WTC11 (cell line): ENCODE measurements at regions not wholly inside any gene's neighbourhood (a gene's known extent, or its start where the extent isn't known, plus 50 kb on each side); places are given as distances from the start of the nearest gene placed in this dataset.

Source experiments
- ATAC-seq: fragments of 200-7000 bp; cut with Tn5 transposase; 2 replicates; pipeline ENCODE4 v1.10.0; 2021; ENCODE audit warnings: mild to moderate bottlenecking, moderate library complexity
- CTCF ChIA-PET: fragments of 300-600 bp; sonication (Branson Sonifier 250); formaldehyde crosslinking; loops from one replicate; lab custom pipeline; 2021; ENCODE audit warnings: antibody characterized with exemption; lab: Charles Lee
- POLR2A ChIA-PET: fragments of 350-600 bp; sonication (Branson Sonifier 250); formaldehyde crosslinking; loops from one replicate; lab custom pipeline; 2021; ENCODE audit warnings: antibody characterized with exemption; lab: Charles Lee
- DNase-seq: peaks from one replicate; pipeline ENCODE4 v3.0.0; 2021; ENCODE audit warnings: low spot score
- H3K27ac Mint-ChIP-seq: 2 replicates; pipeline ENCODE4 v1.8.0; 2021; ENCODE audit warnings: mixed read lengths
- H3K27me3 Mint-ChIP-seq: 2 replicates; pipeline ENCODE4 v1.8.0; 2021; ENCODE audit warnings: low read depth, mild to moderate bottlenecking, moderate library complexity, mixed read lengths
- H3K36me3 Mint-ChIP-seq: 2 replicates; pipeline ENCODE4 v1.8.0; 2021; ENCODE audit warnings: mixed read lengths
- H3K4me1 Mint-ChIP-seq: 2 replicates; pipeline ENCODE4 v1.8.0; 2022; ENCODE audit warnings: mixed read lengths
- H3K4me3 Mint-ChIP-seq: 2 replicates; pipeline ENCODE4 v1.8.0; 2021; ENCODE audit warnings: mild to moderate bottlenecking, moderate library complexity, mixed read lengths
- H3K9me3 Mint-ChIP-seq: 2 replicates; pipeline ENCODE4 v1.8.0; 2021; ENCODE audit warnings: mixed read lengths
- ATF2 ChIP-seq: sonication (generic); formaldehyde crosslinking; IDR thresholded peaks from 2 replicates; pipeline ENCODE4 v1.8.1; 2022; ENCODE audit warnings: low read depth, missing genetic modification reagents, borderline replicate concordance
- CREB1 ChIP-seq: sonication (generic); formaldehyde crosslinking; IDR thresholded peaks from 2 replicates; pipeline ENCODE4 v1.8.0; 2023; ENCODE audit warnings: mild to moderate bottlenecking, missing genetic modification reagents
- GTF2I ChIP-seq: fragments of 250-450 bp; sonication (Bioruptor Pico); conservative IDR thresholded peaks from 2 replicates; pipeline ENCODE4 v1.4.0; 2021; ENCODE audit warnings: mild to moderate bottlenecking
- HMGXB4 ChIP-seq: sonication (generic); formaldehyde crosslinking; IDR thresholded peaks from 2 replicates; pipeline ENCODE4 v1.8.1; 2023; ENCODE audit warnings: mild to moderate bottlenecking, moderate library complexity, missing genetic modification reagents
- JUN ChIP-seq: sonication (generic); formaldehyde crosslinking; IDR thresholded peaks from 2 replicates; pipeline ENCODE4 v1.8.0; 2023; ENCODE audit warnings: mild to moderate bottlenecking, missing genetic modification reagents
- NR3C1 ChIP-seq: sonication (generic); formaldehyde crosslinking; conservative IDR thresholded peaks from 2 replicates; pipeline ENCODE4 v1.8.1; 2023; ENCODE audit warnings: low read depth, mild to moderate bottlenecking, missing genetic modification reagents
- OVOL2 ChIP-seq: fragments of 250-450 bp; sonication (Bioruptor Pico); IDR thresholded peaks from 2 replicates; pipeline ENCODE4 v1.9.0; 2021; ENCODE audit warnings: mild to moderate bottlenecking, borderline replicate concordance
- PRDM15 ChIP-seq: sonication (generic); formaldehyde crosslinking; IDR thresholded peaks from 2 replicates; pipeline ENCODE4 v1.8.0; 2022; ENCODE audit warnings: missing genetic modification reagents
- RELA ChIP-seq: sonication (generic); formaldehyde crosslinking; IDR thresholded peaks from 2 replicates; pipeline ENCODE4 v1.8.1; 2022; ENCODE audit warnings: missing genetic modification reagents, mild to moderate bottlenecking, borderline replicate concordance
- RORB ChIP-seq: fragments of 250-450 bp; sonication (Bioruptor Pico); IDR thresholded peaks from 2 replicates; pipeline ENCODE4 v1.9.0; 2021; ENCODE audit warnings: mild to moderate bottlenecking
- TEAD1 ChIP-seq: sonication (generic); formaldehyde crosslinking; IDR thresholded peaks from 2 replicates; pipeline ENCODE4 v1.8.0; 2022; ENCODE audit warnings: mild to moderate bottlenecking, missing genetic modification reagents
- USF2 ChIP-seq: sonication (generic); formaldehyde crosslinking; IDR thresholded peaks from 2 replicates; pipeline ENCODE4 v1.8.1; 2023; ENCODE audit warnings: mild to moderate bottlenecking, missing genetic modification reagents, moderate library complexity
- ZNF121 ChIP-seq: sonication (generic); formaldehyde crosslinking; IDR thresholded peaks from 2 replicates; pipeline ENCODE4 v1.8.0; 2023; ENCODE audit warnings: missing genetic modification reagents
- ZNF219 ChIP-seq: sonication (generic); formaldehyde crosslinking; IDR thresholded peaks from 2 replicates; pipeline ENCODE4 v1.8.0; 2023; ENCODE audit warnings: missing genetic modification reagents, mild to moderate bottlenecking, borderline replicate concordance
- ZNF263 ChIP-seq: sonication (generic); formaldehyde crosslinking; IDR thresholded peaks from 2 replicates; pipeline ENCODE4 v1.8.1; 2022; ENCODE audit warnings: low read depth, mild to moderate bottlenecking, moderate library complexity, missing genetic modification reagents
- ZNF425 ChIP-seq: fragments of 250-450 bp; sonication (Bioruptor Pico); conservative IDR thresholded peaks from 2 replicates; pipeline ENCODE4 v1.9.0; 2021; ENCODE audit warnings: mild to moderate bottlenecking
- ZNF512 ChIP-seq: sonication (generic); formaldehyde crosslinking; IDR thresholded peaks from 2 replicates; pipeline ENCODE4 v1.8.1; 2022; ENCODE audit warnings: missing genetic modification reagents, borderline replicate concordance
- ZNF532 ChIP-seq: fragments of 250-450 bp; sonication (Bioruptor Pico); IDR thresholded peaks from 2 replicates; pipeline ENCODE4 v1.9.0; 2021; ENCODE audit warnings: mild to moderate bottlenecking, borderline replicate concordance
- ZNF671 ChIP-seq: fragments of 250-450 bp; sonication (Bioruptor Pico); IDR thresholded peaks from 2 replicates; pipeline ENCODE4 v1.8.0; 2021; ENCODE audit warnings: mild to moderate bottlenecking

- TF ChIP-seq ZNF512 (CRISPR knock-in tag) (no peak), JUN (no peak), CREB1 (no peak)
Measured at GRCh38 chr3:78459796-78460195, 1308.0 kb downstream of the ROBO1 start (continued).

GRCh38 chr3:78462021-78462420 is 1305.8 kb downstream of the ROBO1 start:
- Mint-ChIP-seq H3K4me3 (no peak overlapping the region), H3K27me3 (no peaks in the 10 kb centered on the region), H3K27ac (no peak overlapping the region), H3K4me1 (peaks cover 12% of the 10 kb centered on the region), H3K36me3 (peaks cover 36% of the 10 kb centered on the region), H3K9me3 (peaks cover 44% of the 10 kb centered on the region)
- ATAC-seq: no peak
- DNase-seq: no peak
- POLR2A ChIA-PET: no interaction called here
- CTCF ChIA-PET: no interaction called here
- TF ChIP-seq ZNF425 (no peak), ATF2 (CRISPR knock-in tag) (no peak), PRDM15 (no peak), ZNF263 (CRISPR knock-in tag) (no peak), HMGXB4 (CRISPR knock-in tag) (no peak), OVOL2 (CRISPR knock-in tag) (no peak), ZNF512 (CRISPR knock-in tag) (no peak), RORB (CRISPR knock-in tag) (no peak), ZNF121 (CRISPR knock-in tag) (no peak), JUN (no peak), ZNF219 (CRISPR knock-in tag) (no peak), USF2 (CRISPR knock-in tag) (no peak), ZNF671 (CRISPR knock-in tag) (no peak), TEAD1 (CRISPR knock-in tag) (no peak), GTF2I (CRISPR knock-in tag) (no peak), ZNF532 (CRISPR knock-in tag) (no peak), NR3C1 (no peak), RELA (CRISPR knock-in tag) (no peak)
